ENCODE measurements at regions not wholly inside any gene's neighbourhood (a gene's known extent, or its start where the extent isn't known, plus 50 kb on each side); places are given as distances from the start of the nearest gene placed in this dataset.

- TF ChIP-seq POLR2A (IDR thresholded peaks at IDR 0.05; ENCODE audit: low read depth, low read length) (no peak), POLR2AphosphoS5 (IDR thresholded peaks at IDR 0.05; ENCODE audit: low read depth, low read length) (no peak), SPI1 (IDR thresholded peaks at IDR 0.05; ENCODE audit: low read depth, low read length) (no peak), POU2F2 (IDR thresholded peaks at IDR 0.05; ENCODE audit: low read depth, low read length) (no peak)
Observed at GRCh38 chr1:198845271-198845670, 206.4 kb downstream of the PTPRC start.
